Renal pelvis (tissue), 1 donor: ENCODE measurements at regions not wholly inside any gene's neighbourhood (a gene's known extent, or its start where the extent isn't known, plus 50 kb on each side); places are given as distances from the start of the nearest gene placed in this dataset.

Experiments used
- DNase-seq: peaks from one replicate; pipeline ENCODE4 v3.0.0-alpha.2; 2013

DNA sequence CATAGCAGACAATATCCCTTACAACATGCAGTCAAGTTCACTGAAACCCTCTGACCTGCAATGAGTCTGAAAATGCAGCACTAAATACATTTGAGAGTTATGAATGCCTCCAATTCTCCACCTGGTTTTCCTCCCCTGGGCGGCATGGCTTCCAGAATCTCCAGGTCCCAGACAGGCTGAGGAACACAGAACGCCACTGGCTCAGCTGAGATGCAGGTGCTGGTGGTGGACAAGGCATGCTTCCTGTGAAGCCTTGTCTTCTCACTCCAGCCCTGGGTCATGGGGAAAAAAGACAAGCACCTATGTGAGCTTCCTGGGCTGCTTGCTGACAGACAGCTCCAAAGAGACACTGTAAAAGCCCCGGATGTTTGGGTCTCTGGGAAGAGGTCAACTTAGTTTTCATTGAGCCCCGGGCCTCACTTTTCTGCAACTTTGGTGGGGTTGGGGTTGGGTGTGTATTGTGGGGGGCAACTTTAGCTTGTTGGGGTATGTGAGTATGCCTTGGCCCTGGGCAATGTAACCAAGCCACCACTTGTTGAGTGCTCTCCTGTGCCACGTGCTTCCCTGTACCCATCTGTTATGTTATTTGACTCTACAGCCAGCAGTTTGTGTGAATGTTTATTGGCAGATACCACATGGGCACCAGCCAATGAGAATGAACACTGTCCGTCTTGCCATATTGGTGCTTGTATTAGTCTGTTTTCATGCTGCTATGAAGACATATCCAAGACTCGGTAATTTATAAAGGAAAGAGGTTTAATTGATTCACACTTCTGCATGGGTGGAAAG, 127.8 kb downstream of the EMX2 start:
- no peak for DNase-seq

DNA sequence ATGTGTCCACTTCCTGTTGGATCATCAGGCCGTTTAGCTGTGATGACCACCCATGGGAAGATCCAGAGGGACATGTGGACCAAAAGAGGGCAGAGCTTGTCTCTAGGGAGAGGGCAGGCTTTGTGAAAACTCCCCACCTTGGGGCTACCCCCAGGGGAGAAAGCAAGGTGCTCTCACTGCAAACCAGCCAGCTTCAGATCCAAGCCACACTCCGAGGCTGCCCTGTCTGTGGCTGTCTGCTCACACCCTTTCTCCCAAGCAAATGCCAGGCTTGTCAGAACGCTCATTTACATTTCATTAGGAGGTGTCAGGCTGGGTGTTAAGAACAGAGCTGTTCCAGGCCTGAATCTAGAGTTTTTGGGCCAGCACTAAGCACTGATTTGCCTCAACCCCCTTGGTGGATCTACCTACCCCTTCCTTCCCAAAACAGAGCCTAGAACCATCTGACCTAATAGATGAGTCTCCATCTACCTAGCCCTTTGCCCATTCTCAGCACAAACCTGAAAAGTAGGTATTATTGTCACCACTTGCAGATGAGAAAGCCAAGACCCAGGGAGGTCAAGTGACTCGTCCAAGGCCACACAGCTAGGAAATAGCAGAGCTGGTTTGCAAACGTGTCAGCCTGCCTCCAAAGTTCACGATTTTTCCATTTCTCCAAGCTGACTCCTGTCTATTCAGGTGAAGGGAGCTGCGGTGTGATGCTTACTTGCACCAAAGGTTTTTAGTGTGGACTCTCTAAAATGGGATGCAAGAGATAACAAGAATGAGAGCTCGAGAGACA, 130.9 kb downstream of the EMX2 start:
- no peak for DNase-seq

DNA sequence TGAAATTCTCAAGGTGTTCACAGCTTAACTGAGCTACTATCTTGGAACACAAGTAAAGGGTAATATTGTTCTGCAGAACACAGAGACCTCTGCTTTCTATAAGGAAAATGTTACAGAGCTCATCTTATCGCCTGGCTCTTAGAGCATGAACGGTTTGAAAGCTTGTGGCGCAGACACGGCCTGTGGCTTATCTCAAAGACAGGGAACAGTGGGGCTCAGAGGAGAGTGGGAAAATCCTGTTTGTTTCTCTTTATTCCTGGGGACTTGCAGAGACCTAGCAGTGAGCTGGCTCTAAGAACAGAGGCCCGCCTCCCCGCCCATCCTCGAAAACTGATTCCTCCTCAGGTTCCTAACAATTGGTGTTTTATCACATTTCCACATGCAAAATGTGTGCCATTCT, 131.7 kb downstream of the EMX2 start:
- no peak for DNase-seq

DNA sequence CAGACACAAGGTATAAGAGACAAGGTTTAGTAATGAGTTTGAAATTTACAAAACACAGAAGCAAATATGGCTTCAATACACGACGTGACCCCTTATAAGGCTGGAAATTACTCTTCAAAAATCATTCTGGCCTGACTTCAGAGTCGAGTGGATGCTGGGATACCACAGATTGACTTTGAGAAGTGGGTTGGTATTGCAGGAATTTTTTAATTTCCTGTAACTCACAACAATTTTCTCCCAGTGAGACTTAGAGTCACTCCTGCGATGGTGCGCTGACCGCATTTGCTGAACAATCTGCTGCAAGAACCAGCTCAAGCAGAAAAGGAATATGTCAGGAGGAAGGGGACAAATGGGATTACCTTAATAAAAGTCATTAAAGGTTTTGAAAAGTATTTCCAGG, 132.1 kb downstream of the EMX2 start:
- DNase-seq = no peak

DNA sequence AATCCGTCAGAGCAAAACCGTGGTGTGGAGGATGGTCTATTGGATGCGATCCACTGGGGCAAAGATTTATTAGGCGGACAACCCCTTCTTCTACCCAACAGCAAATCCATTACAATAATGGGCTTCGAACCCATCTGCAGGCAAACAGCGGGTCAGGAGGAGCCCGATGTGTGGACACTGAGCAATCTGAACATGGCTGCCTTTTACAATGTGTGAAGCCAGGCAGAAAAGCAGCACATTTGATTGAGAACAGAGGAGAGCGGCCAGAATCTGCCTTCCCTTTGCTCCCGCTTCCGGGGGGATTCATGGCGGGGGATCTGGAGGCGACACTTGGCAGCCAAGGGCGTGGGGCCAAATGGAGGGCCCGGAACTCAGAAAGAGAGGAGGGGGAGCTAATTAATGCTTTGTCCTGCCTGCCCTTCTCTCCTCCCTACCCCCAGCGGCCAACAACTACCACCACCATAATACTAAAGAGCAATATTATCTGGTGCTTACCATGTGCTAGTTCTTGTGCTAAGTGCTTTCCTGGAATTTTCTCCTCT, 133.0 kb downstream of the EMX2 start:
- no peak for DNase-seq

DNA sequence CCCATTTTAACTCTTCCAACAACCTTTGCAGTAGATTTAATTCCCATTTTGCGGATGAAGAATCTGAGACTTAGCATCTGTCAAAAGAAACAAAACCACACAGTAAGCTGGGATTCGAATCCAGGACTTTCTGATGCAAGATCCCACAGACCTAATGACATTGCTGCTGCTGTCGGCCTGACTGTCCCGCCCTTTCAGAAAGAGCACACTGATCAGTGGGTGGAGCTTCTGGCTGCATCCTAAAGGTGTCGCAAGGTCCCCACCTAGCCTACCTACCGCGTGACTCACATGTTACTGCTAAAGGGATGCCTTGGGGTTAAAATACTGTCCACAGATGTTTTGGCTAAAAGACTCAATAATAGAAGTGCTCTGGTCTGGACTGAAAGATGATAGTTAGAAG, 134.7 kb downstream of the EMX2 start:
- DNase-seq = no peak

DNA sequence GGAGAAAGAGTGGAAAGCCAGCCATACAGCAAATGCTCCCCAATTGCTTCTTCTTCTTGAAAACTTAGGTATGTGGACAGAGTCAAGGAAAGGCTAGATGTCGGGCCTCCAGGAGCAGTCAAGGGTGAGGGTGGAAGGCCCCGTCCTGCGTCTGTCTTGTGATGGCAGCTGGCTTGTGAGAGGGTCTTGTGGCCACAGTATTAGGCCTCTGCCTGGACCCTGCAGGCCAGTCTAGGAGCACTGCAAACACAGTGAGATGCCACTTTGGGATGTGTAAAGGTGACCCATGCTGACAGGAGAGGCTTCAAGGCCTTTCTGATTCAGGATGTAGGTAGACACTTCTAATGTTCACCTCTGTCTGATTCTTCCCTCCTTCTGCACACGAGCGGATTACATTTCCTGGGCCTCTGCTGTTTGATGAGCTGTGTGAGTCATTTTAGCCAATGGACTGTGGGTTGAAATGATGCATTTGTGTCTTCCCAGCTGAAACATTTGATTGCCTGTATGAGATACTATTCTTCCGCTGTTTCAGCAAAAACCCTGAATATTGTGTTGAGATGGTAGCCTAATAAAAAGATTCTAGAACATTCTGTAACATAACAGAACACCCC, 135.4 kb downstream of the EMX2 start:
- no peak for DNase-seq

DNA sequence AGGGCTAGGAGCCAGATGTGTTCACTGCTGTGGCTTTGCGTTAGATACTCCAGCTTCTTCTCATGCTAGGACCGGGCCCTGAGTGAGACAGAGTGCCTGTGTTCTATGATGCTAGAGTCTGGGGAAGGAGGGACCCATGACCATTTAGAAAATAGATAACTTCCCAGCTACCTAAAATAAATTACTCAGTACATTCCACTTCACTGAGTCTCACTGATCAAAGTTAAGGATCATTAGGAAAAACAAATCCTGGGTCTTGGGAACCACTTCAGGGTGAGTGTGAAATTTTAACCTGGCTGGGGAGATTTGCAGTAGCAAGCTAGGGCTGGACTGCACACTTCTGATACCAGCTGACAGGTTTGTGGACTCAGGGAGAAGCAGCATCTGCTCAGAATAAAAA, 138.1 kb downstream of the EMX2 start:
- no peak for DNase-seq

DNA sequence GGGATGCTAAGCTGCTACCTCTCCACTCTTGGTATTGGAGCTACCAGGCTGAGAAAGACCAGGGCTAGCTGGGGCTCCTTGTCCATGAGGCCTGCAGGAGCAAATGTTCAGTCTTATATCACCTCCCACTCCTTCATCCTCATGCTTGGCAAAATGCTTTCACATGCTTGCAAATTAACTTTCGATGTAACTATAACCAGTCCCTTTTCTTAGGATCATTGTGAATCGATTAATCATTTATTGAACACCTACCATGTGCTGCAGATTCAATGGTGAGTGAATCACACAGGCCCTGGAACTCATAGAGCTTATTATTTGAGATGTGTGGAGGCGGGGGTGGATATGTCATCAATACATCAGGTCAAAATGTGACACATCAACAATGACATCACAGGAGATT, 138.6 kb downstream of the EMX2 start:
- DNase-seq = no peak

DNA sequence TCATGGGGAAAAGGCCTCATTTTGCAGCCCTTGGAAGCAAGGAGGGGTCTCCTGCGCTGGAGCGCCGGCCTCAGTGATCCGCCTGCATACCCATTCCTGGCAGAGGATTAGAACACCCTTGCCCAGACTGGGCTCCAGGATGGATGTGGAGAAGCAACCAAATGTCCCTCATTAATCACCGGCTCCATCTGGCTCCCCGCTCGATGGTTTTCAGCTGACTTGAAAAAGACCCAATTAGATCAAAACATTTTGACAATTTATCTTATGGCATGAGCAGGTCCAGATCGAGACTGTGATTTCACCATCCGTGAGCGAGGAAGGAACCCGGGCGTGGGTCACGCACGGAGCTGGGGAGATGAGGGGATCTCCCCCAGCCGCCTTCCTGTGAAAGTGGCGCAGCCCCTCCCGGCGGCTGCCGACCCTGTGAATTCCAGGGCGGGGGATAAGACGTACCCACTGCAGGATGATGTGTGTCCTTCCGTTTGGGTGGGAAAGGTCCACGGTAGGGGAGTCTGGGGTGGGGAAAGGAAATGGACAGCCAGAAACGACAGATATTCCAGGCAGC, 141.6 kb downstream of the EMX2 start:
- no peak for DNase-seq

DNA sequence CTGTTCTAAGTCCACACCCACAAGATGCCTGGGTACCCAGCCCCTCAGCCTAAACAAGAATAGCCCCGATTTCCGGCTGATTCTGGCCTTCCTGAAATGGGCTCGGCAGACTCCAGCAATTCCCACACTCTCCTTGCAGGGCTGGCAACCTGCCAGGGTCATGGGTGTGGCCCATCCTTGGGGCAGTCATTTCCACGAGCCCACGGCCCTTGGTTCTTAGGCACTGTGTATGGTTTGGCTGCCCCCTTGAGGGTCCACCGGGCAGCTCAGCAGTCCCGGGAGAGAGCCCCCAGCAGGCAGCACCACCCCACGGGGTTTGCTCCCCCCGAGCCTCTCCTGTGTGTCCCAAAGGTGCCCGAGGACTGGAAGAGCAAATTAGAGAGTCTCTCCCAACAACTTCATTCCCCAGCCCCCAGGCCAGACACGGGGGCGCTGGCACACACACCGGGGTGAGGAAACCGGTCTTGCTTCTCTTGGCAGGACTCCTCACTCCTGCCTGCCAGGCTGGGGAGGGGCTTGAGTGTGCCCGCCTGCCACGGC, 142.2 kb downstream of the EMX2 start:
- no peak for DNase-seq

DNA sequence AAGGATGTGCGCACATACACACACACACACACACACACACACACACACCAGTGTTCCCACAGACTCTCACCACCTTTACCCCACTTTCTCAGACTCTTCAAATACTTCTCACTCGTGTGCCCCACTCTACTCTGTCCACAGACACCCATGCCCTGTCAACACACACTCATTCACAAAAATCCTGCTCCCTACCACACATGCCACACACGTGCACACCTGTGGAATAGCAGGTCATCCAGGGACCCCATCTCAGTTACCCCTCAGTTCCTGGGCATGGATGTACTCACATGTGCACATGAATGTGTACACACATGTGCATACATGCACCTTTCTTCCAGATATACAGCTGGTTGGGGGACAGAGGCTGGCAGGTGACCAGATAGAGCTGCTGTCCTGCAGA, 142.9 kb downstream of the EMX2 start:
- no peak for DNase-seq

DNA sequence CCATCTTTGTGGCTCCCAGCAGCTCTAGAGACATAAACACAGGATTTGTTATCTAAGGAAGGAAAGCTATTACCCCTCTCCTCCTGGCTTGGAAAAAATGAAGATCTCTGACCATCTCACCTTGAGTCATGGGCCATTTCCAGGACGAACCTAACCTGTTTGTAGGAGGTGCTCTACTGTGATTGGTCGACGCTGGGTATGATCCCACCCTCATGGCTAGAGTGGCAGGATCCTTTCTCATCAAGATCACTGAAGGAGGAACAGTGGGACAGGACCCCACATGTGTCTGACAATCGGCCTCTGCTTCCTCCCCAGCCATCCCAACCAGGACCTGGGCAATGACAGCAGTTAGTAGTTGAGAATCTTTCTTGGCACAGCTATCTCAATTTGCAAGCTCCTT, 144.1 kb downstream of the EMX2 start:
- no peak for DNase-seq

DNA sequence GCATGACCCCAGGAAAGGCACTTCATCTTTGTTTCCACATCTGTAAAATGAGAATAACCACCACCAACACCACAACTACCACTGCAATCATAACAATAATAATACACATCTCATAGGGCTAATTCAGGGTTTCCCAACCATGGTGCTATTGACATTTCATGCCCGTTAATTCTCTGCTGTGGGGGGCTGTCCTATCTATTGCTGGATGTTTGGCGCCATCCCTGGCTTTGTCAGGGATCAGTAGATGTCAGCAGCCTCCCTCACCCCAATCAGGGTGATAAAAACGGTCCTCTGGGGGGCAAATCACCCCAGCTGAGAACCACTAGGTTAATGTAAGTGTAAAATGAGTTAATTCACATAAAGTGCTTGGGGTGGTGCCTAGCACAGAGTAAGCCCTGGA, 145.8 kb downstream of the EMX2 start:
- DNase-seq = no peak

DNA sequence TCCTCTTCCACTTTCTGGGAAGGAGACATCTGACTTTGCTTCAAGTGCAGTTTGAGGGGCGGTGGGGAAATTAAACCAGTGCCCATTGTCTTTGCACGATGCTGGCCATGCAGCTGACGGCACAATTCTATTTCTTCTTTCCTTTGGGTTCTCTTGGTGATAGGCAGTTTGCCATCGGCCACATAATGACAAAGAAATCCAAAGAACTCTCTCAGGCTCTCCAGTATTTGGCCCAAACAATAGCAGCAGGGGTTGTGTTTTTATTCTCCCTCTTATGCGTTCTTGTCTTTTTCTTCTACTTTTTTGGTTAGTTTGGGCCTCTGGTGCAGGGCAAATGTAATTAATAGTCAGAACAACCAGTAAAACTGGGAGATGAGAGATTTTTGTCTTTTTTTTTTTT, 147.0 kb downstream of the EMX2 start:
- no peak for DNase-seq

DNA sequence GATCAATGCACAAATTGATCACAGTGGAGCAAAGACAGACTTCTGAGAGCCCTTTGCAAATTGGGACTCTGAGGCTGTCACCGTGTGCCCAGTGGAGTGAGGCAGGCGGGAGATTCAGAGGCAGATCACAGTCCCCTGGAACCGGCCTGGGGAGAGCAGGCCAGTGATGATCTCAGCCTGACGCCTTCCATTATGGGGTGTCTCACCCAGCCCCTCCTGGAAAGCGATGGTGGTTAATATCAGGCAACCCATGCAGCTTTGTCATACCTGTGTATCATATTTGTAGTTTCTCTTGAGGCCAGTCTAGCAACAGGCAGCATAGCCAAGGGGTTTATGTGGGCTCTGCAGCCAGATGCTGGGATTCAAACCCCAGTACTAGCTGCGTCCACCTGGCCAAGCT, 147.8 kb downstream of the EMX2 start:
- no peak for DNase-seq

DNA sequence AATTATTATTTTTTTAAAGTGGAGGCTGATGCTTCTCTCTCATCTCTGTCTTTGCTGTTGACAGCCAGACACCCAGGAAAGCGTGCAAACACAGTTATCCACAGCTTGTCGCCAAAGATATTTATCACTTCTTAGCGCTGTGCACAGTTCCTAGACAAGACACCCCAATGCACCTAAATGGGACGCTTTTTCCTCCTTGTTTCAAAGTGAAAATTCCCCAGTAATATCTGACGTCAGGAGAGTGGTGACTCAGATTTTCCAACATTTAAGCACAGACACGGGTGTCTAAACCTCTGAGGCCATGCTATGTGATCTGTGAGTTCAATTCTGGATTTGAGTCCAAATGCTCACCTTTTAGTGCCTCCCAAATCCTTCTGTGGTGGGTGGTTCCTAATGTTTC, 151.6 kb downstream of the EMX2 start:
- no peak for DNase-seq

DNA sequence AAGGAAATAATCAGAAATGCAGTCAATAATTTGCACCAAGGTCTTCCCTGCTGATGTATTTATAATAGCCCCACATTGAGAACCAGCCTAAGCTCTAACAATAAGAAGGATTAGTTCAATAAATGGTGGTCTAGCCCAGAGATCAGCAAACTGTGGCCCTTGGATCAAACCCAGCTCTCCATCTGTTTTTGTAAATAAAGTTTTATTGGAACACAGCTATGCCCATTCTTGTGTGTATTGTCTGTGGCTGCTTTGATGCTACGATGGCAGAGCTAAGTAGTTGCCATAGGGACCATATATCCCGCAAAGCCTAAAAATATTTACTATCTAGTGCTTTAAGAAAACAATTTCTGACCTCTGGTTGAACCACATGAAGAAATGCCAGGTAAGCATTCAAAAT, 154.9 kb downstream of the EMX2 start:
- DNase-seq = no peak

DNA sequence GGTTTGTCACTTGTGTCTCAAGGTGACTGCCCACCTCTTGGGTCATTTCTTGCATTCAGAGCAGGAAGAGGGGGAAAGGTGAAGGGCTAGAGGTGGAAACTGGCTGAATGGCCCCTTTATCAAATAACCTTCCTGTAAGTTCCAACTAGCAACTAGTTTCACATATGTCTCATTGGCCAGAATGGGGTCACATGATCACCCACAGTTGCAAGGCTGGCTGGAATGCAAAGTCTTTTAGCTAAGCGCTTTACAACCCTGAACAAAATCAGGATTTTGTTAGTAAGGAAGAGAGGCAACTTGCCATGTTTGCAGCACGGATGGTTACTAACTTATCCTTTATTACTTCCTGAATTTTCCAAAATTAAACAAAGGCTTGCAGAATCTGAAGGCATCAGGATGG, 156.3 kb downstream of the EMX2 start:
- DNase-seq = no peak

DNA sequence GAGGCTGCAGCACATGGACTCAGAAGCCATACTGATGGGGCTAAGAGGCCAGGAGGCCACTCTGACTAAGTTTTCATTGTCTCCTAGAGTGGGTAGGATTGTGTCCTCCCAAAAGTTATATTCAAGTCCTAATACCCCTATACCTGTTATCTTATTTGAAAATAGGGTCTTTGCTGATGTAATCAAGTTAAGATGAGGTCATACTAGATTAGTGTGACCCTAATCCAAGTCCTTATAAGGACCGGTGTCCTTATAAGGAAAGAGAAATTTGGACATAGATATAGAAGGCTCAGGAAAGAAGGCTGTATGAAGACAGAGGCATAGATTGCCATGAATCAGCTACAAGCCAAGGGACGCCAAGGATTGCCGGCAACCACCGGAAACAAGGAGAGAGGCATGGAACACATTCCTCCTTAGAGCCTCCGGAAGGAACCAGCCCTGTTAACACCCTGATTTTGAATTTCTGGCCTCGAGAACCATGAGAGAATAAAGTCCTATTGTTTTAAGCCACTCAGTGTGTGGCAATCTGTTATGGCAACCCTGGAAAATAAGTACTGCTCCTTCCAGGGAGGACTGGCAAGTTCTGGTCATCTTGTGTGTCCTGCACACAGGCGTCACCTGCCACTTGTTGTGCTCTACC, 157.0 kb downstream of the EMX2 start:
- no peak for DNase-seq

DNA sequence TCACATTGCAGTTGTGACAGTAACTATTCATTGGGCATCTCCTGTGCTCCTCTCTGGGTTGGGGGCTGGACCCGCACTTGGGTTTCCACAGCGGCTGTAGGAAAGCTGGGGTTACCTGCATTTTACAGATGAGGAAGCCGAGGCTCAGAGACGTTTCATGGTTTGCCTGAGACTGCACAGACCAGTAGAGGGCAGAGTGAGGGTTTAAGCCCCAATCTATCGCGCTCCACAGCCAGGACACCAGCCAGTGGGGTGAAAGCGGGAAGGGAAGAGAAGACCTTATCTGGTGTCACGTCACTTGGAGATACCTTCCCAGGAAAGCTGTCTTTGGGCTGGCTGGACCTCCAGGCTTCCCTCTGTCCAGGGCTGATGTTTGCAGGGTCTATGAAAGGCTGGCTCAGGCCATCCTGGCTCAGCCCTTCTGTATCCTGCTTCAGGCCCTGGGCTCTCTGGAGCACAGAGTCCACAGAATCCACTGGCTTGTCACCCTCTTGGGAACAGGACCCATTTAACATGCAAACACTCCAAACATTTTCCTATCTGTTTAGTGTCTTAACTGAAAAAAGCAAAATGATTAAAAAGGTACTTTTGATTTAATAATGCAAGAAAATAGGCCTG, 167.7 kb downstream of the EMX2 start:
- no peak for DNase-seq
